HUES64 (cell line): ENCODE measurements at regions not wholly inside any gene's neighbourhood (a gene's known extent, or its start where the extent isn't known, plus 50 kb on each side); places are given as distances from the start of the nearest gene placed in this dataset.

Experiments used
- H3K27ac ChIP-seq: 2 replicates; pipeline ENCODE4 v1.7.0; 2013; ENCODE audit warnings: low read depth, low read length, inconsistent platforms
- H3K27me3 ChIP-seq: 2 replicates; pipeline ENCODE4 v1.6.1; 2013; ENCODE audit warnings: mild to moderate bottlenecking, low read length; ENCODE audit not compliant: insufficient read depth
- H3K36me3 ChIP-seq: 2 replicates; pipeline ENCODE4 v1.6.1; 2013; ENCODE audit warnings: mild to moderate bottlenecking, low read length; ENCODE audit not compliant: insufficient read depth
- H3K4me1 ChIP-seq: 2 replicates; pipeline ENCODE4 v1.6.1; 2013; ENCODE audit warnings: mild to moderate bottlenecking, low read length, moderate library complexity; ENCODE audit not compliant: insufficient read depth
- H3K4me3 ChIP-seq: 2 replicates; pipeline ENCODE4 v1.5.1; 2013; ENCODE audit warnings: mild to moderate bottlenecking, low read length, moderate library complexity
- H3K9ac ChIP-seq: 2 replicates; pipeline ENCODE4 v1.6.1; 2013; ENCODE audit warnings: mild to moderate bottlenecking, low read depth, low read length
- H3K9me3 ChIP-seq: 2 replicates; pipeline ENCODE4 v1.6.1; 2013; ENCODE audit warnings: low read depth, low read length; ENCODE audit not compliant: insufficient read depth
- WGBS: fragments of 150-250, 120-280 bp; methylation state at CpG from one replicate; pipeline ENCODE4 v1.1.7; 2013; ENCODE audit warnings: missing lambda C conversion rate; 5-methylcytosine and 5-hydroxymethylcytosine counted together

DNA sequence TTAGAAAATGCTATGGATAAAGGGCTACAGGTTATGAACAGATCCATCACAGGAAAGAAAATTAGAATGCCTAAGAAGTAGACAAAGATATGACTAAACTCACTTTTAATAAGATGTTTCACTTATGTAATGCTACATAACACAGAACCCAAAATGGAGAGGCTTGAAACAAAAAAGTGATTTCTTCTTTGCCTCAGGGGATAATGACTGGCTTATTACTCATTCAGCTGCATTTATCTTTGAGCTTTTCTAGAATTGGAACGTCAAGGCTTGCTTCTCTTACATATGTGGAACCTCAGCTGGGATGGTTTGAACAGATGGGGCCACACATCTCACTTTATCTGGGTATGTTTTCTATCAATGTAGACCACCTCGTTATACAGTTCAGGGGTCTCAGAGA lies 120.6 kb upstream of the EPHA3 start:
- Histone ChIP-seq H3K4me3 (no peak overlapping the region), H3K9ac (no peak overlapping the region), H3K36me3 (no peaks in the 10 kb centered on the region), H3K27ac (no peak overlapping the region), H3K9me3 (no peaks in the 10 kb centered on the region), H3K4me1 (no peaks in the 10 kb centered on the region), H3K27me3 (no peaks in the 10 kb centered on the region)
- WGBS: 88% methylated on average over 2 of the region's 2 CpGs

GRCh38 chr3:88987776-88988175 lies 119.6 kb upstream of the EPHA3 start:
- Histone ChIP-seq H3K4me1 (no peaks in the 10 kb centered on the region), H3K27ac (no peak overlapping the region), H3K9me3 (no peaks in the 10 kb centered on the region), H3K4me3 (no peak overlapping the region), H3K27me3 (no peaks in the 10 kb centered on the region), H3K36me3 (no peaks in the 10 kb centered on the region), H3K9ac (no peak overlapping the region)

- no peaks in the 10 kb centered on the region for H3K9me3 ChIP-seq
- 0 out of 2 replicates have a peak, but pooled peaks cover under 1% of the 10 kb centered on the region for H3K4me1 ChIP-seq
- H3K4me3 ChIP-seq: no peak overlapping the region
- no peak overlapping the region for H3K9ac ChIP-seq
- H3K27ac ChIP-seq: no peak overlapping the region
- no peaks in the 10 kb centered on the region for H3K36me3 ChIP-seq
- no peaks in the 10 kb centered on the region for H3K27me3 ChIP-seq
- WGBS: 83% methylated on average over 3 of the region's 3 CpGs
Measured at GRCh38 chr3:88988906-88989305, 118.5 kb upstream of the EPHA3 start.

DNA sequence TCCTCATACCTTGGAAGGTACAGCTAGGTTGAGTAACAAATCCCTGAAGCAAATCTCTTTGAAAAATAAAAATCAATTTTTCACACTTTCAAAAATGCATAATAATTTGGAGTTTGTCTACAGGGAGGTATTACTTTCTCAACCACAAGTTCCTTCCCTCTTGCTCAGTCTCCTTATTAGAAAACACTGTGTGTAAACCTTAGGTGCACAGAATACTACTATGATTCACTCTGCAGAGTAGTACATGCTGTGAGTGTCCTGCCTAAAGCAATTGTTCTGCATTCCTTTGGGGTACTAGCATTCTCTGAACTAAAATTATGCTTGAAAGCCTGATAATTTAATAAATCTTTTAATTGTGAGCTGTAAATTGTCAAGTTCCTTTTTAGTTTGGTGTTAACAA lies 115.9 kb upstream of the EPHA3 start:
- no peaks in the 10 kb centered on the region for H3K36me3 ChIP-seq
- 0 out of 2 replicates have a peak, but pooled peaks cover 4% of the 10 kb centered on the region for H3K4me1 ChIP-seq
- H3K27me3 ChIP-seq: no peaks in the 10 kb centered on the region
- H3K4me3 ChIP-seq: no peak overlapping the region
- no peak overlapping the region for H3K9ac ChIP-seq
- H3K27ac ChIP-seq: no peak overlapping the region
- no peaks in the 10 kb centered on the region for H3K9me3 ChIP-seq

GRCh38 chr3:88996691-88997090 lies 110.7 kb upstream of the EPHA3 start:
- 89% methylated on average over 3 of the region's 3 CpGs for WGBS
- Histone ChIP-seq H3K4me1 (0 out of 2 replicates have a peak, but pooled peaks cover 4% of the 10 kb centered on the region), H3K9me3 (no peaks in the 10 kb centered on the region), H3K9ac (no peak overlapping the region), H3K27me3 (no peaks in the 10 kb centered on the region), H3K36me3 (no peaks in the 10 kb centered on the region), H3K4me3 (no peak overlapping the region), H3K27ac (no peak overlapping the region)

DNA sequence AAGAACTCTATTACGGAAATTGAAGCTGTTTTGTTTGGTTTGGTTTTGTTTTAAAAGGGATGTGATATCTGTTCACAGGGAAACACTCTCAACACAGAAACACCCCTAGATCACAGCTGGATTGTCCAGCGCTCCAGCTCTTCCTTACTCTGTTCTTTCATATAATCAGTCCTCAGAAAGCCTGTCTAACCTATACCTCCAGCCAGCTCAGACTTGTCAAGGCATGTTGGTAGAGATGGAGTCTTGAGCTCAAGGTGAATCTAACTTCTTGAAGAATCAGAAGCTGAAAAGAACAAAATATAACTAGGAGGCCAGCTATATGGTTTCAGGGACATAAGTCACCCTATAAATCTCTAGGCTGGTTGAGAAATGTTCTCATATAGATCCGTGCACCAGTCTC lies 110.2 kb upstream of the EPHA3 start:
- no peaks in the 10 kb centered on the region for H3K36me3 ChIP-seq
- no peak overlapping the region for H3K27ac ChIP-seq
- no peaks in the 10 kb centered on the region for H3K27me3 ChIP-seq
- H3K9me3 ChIP-seq: no peaks in the 10 kb centered on the region
- no peak overlapping the region for H3K4me3 ChIP-seq
- no peak overlapping the region for H3K9ac ChIP-seq
- 98% methylated on average over 2 of the region's 3 CpGs for WGBS
- 0 out of 2 replicates have a peak, but pooled peaks cover 4% of the 10 kb centered on the region for H3K4me1 ChIP-seq

DNA sequence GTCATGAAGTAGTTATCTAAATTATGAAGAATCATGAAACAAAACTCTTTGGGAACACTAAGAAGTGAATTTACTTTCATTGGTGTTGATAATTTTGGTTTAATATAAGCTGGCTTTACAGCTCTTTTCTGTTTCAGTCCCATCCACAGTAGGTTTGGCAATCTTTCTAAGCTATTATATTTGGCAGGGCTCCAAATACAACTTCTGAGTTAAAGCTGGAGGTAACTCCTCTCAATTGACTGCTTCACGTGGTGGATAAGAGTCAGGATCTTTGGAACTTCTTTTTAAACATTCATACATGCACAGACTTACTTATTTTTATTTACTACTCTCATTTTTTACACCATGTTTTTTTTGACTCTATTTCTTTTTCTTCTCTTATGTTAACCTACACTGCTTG lies 106.5 kb upstream of the EPHA3 start:
- no peaks in the 10 kb centered on the region for H3K9me3 ChIP-seq
- 88% methylated on average over 1 of the region's 1 CpG for WGBS
- H3K9ac ChIP-seq: no peak overlapping the region
- no peaks in the 10 kb centered on the region for H3K27me3 ChIP-seq
- no peak overlapping the region for H3K4me3 ChIP-seq
- H3K27ac ChIP-seq: no peak overlapping the region
- no peaks in the 10 kb centered on the region for H3K4me1 ChIP-seq
- H3K36me3 ChIP-seq: no peaks in the 10 kb centered on the region

GRCh38 chr3:89002191-89002590 lies 105.2 kb upstream of the EPHA3 start:
- no peaks in the 10 kb centered on the region for H3K4me1 ChIP-seq
- H3K36me3 ChIP-seq: no peaks in the 10 kb centered on the region
- no peaks in the 10 kb centered on the region for H3K27me3 ChIP-seq
- no peaks in the 10 kb centered on the region for H3K9me3 ChIP-seq
- no peak overlapping the region for H3K4me3 ChIP-seq
- H3K9ac ChIP-seq: no peak overlapping the region
- 80% methylated on average over 3 of the region's 5 CpGs for WGBS
- no peak overlapping the region for H3K27ac ChIP-seq

DNA sequence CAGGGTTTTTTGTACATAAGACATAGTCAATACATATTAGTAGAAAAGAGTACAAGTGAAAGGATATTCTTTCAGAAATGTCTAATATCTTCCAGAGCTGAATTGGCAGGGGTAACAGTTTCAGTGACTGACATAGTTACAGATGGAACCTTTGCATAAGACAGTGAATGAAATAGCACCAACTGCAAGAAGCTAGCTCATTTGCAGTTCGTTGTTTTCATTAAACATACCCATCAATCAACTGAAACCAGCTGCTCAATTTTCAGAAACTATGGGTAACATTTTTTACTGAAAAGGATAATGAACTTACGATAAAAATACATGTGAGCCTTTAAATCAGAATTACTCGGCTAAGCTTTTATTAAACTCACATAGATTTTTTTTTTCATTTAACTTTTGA lies 93.9 kb upstream of the EPHA3 start:
- no peak overlapping the region for H3K27ac ChIP-seq
- no peaks in the 10 kb centered on the region for H3K9me3 ChIP-seq
- no peak overlapping the region for H3K4me3 ChIP-seq
- WGBS: 81% methylated on average over 3 of the region's 3 CpGs
- H3K36me3 ChIP-seq: no peaks in the 10 kb centered on the region
- no peak overlapping the region for H3K9ac ChIP-seq
- no peaks in the 10 kb centered on the region for H3K27me3 ChIP-seq
- H3K4me1 ChIP-seq: no peaks in the 10 kb centered on the region

- Histone ChIP-seq H3K27ac (no peak overlapping the region), H3K9me3 (no peaks in the 10 kb centered on the region), H3K4me1 (no peaks in the 10 kb centered on the region), H3K36me3 (no peaks in the 10 kb centered on the region), H3K27me3 (no peaks in the 10 kb centered on the region), H3K9ac (no peak overlapping the region), H3K4me3 (no peak overlapping the region)
- WGBS: no CpG with 5 or more reads among the region's 1 CpG
Measured at GRCh38 chr3:89017531-89017930, 89.9 kb upstream of the EPHA3 start.

DNA sequence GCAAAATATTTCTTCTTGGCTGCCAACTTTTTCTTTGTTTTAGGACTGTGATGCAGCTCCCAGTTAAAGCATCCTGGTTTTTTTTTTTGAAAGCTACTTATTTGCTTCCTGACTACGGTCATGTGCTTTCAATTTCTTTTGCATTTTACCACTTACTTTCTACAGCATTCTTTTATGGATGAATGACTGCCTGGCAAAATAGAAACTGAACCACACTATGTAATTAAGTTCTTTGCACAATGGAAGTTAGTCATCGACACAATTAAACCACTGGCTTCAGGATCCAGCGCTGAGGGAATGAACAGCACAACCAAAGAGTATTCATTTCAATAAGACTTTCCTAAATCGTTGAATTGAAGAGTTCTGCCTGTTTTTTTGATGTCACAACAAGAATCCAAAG lies 82.2 kb upstream of the EPHA3 start:
- 100% methylated on average over 4 of the region's 4 CpGs for WGBS
- Histone ChIP-seq H3K9me3 (no peaks in the 10 kb centered on the region), H3K27me3 (no peaks in the 10 kb centered on the region), H3K36me3 (no peaks in the 10 kb centered on the region), H3K9ac (no peak overlapping the region), H3K27ac (no peak overlapping the region), H3K4me1 (no peaks in the 10 kb centered on the region; the same call in 1 of the 2 replicates), H3K4me3 (no peak overlapping the region)

GRCh38 chr3:89032346-89033013 lies 74.9 kb upstream of the EPHA3 start:
- Histone ChIP-seq H3K9ac (no peak overlapping the region), H3K27ac (no peak overlapping the region), H3K36me3 (no peaks in the 10 kb centered on the region), H3K4me3 (no peak overlapping the region), H3K4me1 (no peaks in the 10 kb centered on the region), H3K9me3 (0 out of 2 replicates have a peak, but pooled peaks cover 3% of the 10 kb centered on the region), H3K27me3 (no peaks in the 10 kb centered on the region)
- WGBS: no CpG with 5 or more reads among the region's 1 CpG
